Ovary (tissue), 7 donors: ENCODE measurements at regions not wholly inside any gene's neighbourhood (a gene's known extent, or its start where the extent isn't known, plus 50 kb on each side); places are given as distances from the start of the nearest gene placed in this dataset.

Experiments used
- DNase-seq, 5 donors: peaks; one replicate each; pipeline ENCODE4 v3.0.0-alpha.2; 2019 to 2020
- H3K27ac ChIP-seq, 2 donors: fragments of 200-600 bp; one replicate each; pipeline versions ENCODE4 v1.5.1 to v1.8.0; 2019 to 2022
- H3K27me3 ChIP-seq: fragments of 200-600 bp; one replicate; pipeline ENCODE4 v1.8.0; 2022
- H3K36me3 ChIP-seq: fragments of 200-600 bp; sonication (generic); one replicate; pipeline ENCODE4 v1.5.1; 2019
- H3K4me1 ChIP-seq: one replicate; pipeline ENCODE4 v1.8.1; 2013; ENCODE audit warnings: mild to moderate bottlenecking, moderate library complexity; ENCODE audit not compliant: insufficient read depth
- H3K4me3 ChIP-seq: fragments of 200-600 bp; sonication (generic); one replicate; pipeline ENCODE4 v1.5.1; 2017
- H3K9me3 ChIP-seq, 2 donors: fragments of 200-600 bp in 1 of 2; sonication (generic) in 1 of 2; one replicate each; pipeline versions ENCODE4 v1.5.1 to v1.8.1; 2013 to 2019; ENCODE audit warnings: mild to moderate bottlenecking in 1 of 2, moderate library complexity in 1 of 2
- CTCF ChIP-seq, 3 donors: fragments of 450-650 bp in 2 of 3; fragments of 200-600 bp in 1 of 3; IDR thresholded peaks; one replicate each; pipeline versions ENCODE4 v1.5.1 to v1.8.0; 2016 to 2022; ENCODE audit warnings: antibody characterized with exemption in 3 of 3, mild to moderate bottlenecking in 1 of 3
- EP300 ChIP-seq: sonication (generic); formaldehyde crosslinking; IDR thresholded peaks from one replicate; pipeline ENCODE4 v1.6.1; 2017; ENCODE audit warnings: antibody characterized with exemption
- POLR2A ChIP-seq: fragments of 450-650 bp; IDR thresholded peaks from one replicate; pipeline ENCODE4 v1.6.1; 2017; ENCODE audit warnings: antibody characterized with exemption, mild to moderate bottlenecking, moderate library complexity
- WGBS, 3 donors: extraction: QIAGEN DNeasy Blood & Tissue Kit in 1 of 3; methylation state at CpG; one replicate each; pipeline versions ENCODE4 v1.1.5 to v1.1.7; 2013 to 2017; 5-methylcytosine and 5-hydroxymethylcytosine counted together
- intact Hi-C, 4 donors: fragments of 100-400 bp; cut with DNase I; formaldehyde crosslinking; loops; one replicate each; pipeline versions ENCODE4 v1.11.0 to v1.15.1; 2022 to 2023
- donor health status: DM: no; HTN: no; CAD: no; lungs with moderate emphysema.
- donor health status: DM: no; HTN: no; CAD: no.
- donor health status: Bipolar disorder and iron deficiency.
- donor health status: DM: no; HTN: no; CAD: no.
- donor health status: DM: yes; HTN: yes; CAD: no.

GRCh38 chr4:12231098-12231497 lies 802.4 kb upstream of the HS3ST1 start:
- Histone ChIP-seq H3K36me3 (no peaks in the 10 kb centered on the region), H3K27ac (no peak overlapping the region), H3K9me3 (no peaks in the 10 kb centered on the region), H3K27me3 (no peaks in the 10 kb centered on the region), H3K4me1 (no peaks in the 10 kb centered on the region), H3K4me3 (no peak overlapping the region)
- WGBS, 3 donors, result 77 to 84% (median 80%) methylated on average over 6 of the region's 6 CpGs
- no peak for DNase-seq
- intact Hi-C loops, result no loop called here
- TF ChIP-seq EP300 (no peak), CTCF (IDR thresholded peaks at IDR 0.05) (no peak)

- no peak for DNase-seq
- Histone ChIP-seq H3K4me1 (no peaks in the 10 kb centered on the region), H3K27ac (no peak overlapping the region), H3K36me3 (no peaks in the 10 kb centered on the region), H3K9me3 (no peaks in the 10 kb centered on the region), H3K27me3 (no peaks in the 10 kb centered on the region), H3K4me3 (no peak overlapping the region)
- 74 to 87% (median 76%) methylated on average over 2 of the region's 2 CpGs for WGBS, 3 donors
- TF ChIP-seq EP300, result no peak
- no peak for TF ChIP-seq CTCF (IDR thresholded peaks at IDR 0.05)
- TF ChIP-seq POLR2A, result no peak
- intact Hi-C loops, result no loop called here
Observed at GRCh38 chr4:12221031-12221430, 792.3 kb upstream of the HS3ST1 start.

GRCh38 chr4:12211636-12212035 lies 782.9 kb upstream of the HS3ST1 start:
- WGBS, 3 donors, result 79 to 92% (median 79%) methylated on average over 7 of the region's 7 CpGs
- Histone ChIP-seq H3K4me3 (no peak overlapping the region), H3K36me3 (no peaks in the 10 kb centered on the region)

GRCh38 chr4:12207396-12207795 lies 778.7 kb upstream of the HS3ST1 start:
- H3K4me1 ChIP-seq, result no peaks in the 10 kb centered on the region
- DNase-seq, result no peak
- 81 to 98% (median 83%) methylated on average over 3 of the region's 3 CpGs for WGBS, 3 donors
- TF ChIP-seq POLR2A (no peak), CTCF (IDR thresholded peaks at IDR 0.05) (no peak), EP300 (no peak)
- intact Hi-C loops, result no loop called here
- no peaks in the 10 kb centered on the region for H3K36me3 ChIP-seq
- no peak overlapping the region for H3K27ac ChIP-seq
- no peaks in the 10 kb centered on the region for H3K27me3 ChIP-seq
- H3K4me3 ChIP-seq, result no peak overlapping the region
- no peaks in the 10 kb centered on the region for H3K9me3 ChIP-seq

More at GRCh38 chr4:12211636-12212035, 782.9 kb upstream of the HS3ST1 start:
- Histone ChIP-seq H3K27ac (no peak overlapping the region), H3K4me1 (no peaks in the 10 kb centered on the region), H3K27me3 (no peaks in the 10 kb centered on the region), H3K9me3 (no peaks in the 10 kb centered on the region)
- no peak for DNase-seq
- TF ChIP-seq CTCF (IDR thresholded peaks at IDR 0.05), result no peak
- intact Hi-C loops, result no loop called here

GRCh38 chr4:12206091-12206490 lies 777.4 kb upstream of the HS3ST1 start:
- DNase-seq, result no peak
- Histone ChIP-seq H3K36me3 (no peaks in the 10 kb centered on the region), H3K27me3 (no peaks in the 10 kb centered on the region), H3K4me1 (no peaks in the 10 kb centered on the region), H3K4me3 (no peak overlapping the region), H3K9me3 (no peaks in the 10 kb centered on the region), H3K27ac (no peak overlapping the region)
- WGBS, 3 donors, result 60 to 80% (median 73%) methylated on average over 4 of the region's 4 CpGs
- intact Hi-C loops, result no loop called here
- TF ChIP-seq POLR2A, result no peak
- TF ChIP-seq CTCF (IDR thresholded peaks at IDR 0.05), result no peak
- no peak for TF ChIP-seq EP300
